HCT116 (cell line): ENCODE measurements at regions not wholly inside any gene's neighbourhood (a gene's known extent, or its start where the extent isn't known, plus 50 kb on each side); places are given as distances from the start of the nearest gene placed in this dataset.

Experiments
- ATF3 ChIP-seq: IDR thresholded peaks from 2 replicates; pipeline ENCODE4 v1.6.1; 2012
- FOSL1 ChIP-seq: IDR thresholded peaks from 2 replicates; pipeline ENCODE4 v1.6.1; 2012; ENCODE audit warnings: low read depth
- POLR2A ChIP-seq: IDR thresholded peaks from 2 replicates; pipeline ENCODE4 v1.7.0; 2011; ENCODE audit warnings: borderline replicate concordance; ENCODE audit not compliant: insufficient read depth, insufficient read length; ENCODE audit errors: extremely low read depth
- POLR2AphosphoS5 ChIP-seq: IDR thresholded peaks from 2 replicates; pipeline ENCODE4 v1.6.1; 2011; ENCODE audit warnings: mild to moderate bottlenecking, low read depth, low read length, moderate library complexity
- RAD21 ChIP-seq: IDR thresholded peaks from 2 replicates; pipeline ENCODE4 v1.6.1; 2012; ENCODE audit warnings: low read depth, mild to moderate bottlenecking
- TF ChIP-seq, protein P1 (sequence below), 3 experiments: fragments of 200-600 bp in 1 of 3; sonication (generic) in 1 of 3; IDR thresholded peaks in 2 of 3; conservative IDR thresholded peaks in 1 of 3; 2 replicates each; pipeline ENCODE4 v1.5.1; 2012 to 2017; ENCODE audit warnings: low read depth in 2 of 3, low read length in 2 of 3, antibody characterized with exemption in 1 of 3, borderline replicate concordance in 1 of 3, control low read depth in 1 of 3, mild to moderate bottlenecking in 1 of 3, mixed read lengths in 1 of 3, mixed run types in 1 of 3, moderate library complexity in 1 of 3; ENCODE audit not compliant: insufficient read depth in 1 of 3

GRCh38 chr10:90641731-90642130, 216.1 kb downstream of the HTR7 start:
- TF ChIP-seq FOSL1 (no peak), ATF3 (no peak), POLR2AphosphoS5 (no peak), RAD21 (no peak), POLR2A (no peak)
- TF ChIP-seq, protein P1, sequence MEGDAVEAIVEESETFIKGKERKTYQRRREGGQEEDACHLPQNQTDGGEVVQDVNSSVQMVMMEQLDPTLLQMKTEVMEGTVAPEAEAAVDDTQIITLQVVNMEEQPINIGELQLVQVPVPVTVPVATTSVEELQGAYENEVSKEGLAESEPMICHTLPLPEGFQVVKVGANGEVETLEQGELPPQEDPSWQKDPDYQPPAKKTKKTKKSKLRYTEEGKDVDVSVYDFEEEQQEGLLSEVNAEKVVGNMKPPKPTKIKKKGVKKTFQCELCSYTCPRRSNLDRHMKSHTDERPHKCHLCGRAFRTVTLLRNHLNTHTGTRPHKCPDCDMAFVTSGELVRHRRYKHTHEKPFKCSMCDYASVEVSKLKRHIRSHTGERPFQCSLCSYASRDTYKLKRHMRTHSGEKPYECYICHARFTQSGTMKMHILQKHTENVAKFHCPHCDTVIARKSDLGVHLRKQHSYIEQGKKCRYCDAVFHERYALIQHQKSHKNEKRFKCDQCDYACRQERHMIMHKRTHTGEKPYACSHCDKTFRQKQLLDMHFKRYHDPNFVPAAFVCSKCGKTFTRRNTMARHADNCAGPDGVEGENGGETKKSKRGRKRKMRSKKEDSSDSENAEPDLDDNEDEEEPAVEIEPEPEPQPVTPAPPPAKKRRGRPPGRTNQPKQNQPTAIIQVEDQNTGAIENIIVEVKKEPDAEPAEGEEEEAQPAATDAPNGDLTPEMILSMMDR (IDR thresholded peaks at IDR 0.05 in 2 of 3, conservative IDR thresholded peaks at IDR 0.05 in 1 of 3; ENCODE audit: borderline replicate concordance in 1 of 3, insufficient read depth in 1 of 3, low read depth in 2 of 3, low read length in 2 of 3), result no peak
